Glutamatergic neuron (in vitro differentiated cells): ENCODE measurements at regions not wholly inside any gene's neighbourhood (a gene's known extent, or its start where the extent isn't known, plus 50 kb on each side); places are given as distances from the start of the nearest gene placed in this dataset.
A peak's percentile ranks its signal among the peaks of the same experiment; 100 is the strongest.

Experiments used
- DNase-seq: peaks from one replicate; pipeline ENCODE4 v3.0.0; 2022
- H3K27ac Mint-ChIP-seq: one replicate; pipeline ENCODE4 v1.8.0; 2020; ENCODE audit warnings: mild to moderate bottlenecking, mixed read lengths, inconsistent platforms; ENCODE audit not compliant: unreplicated experiment
- H3K27me3 Mint-ChIP-seq: one replicate; pipeline ENCODE4 v1.8.0; 2020; ENCODE audit warnings: mild to moderate bottlenecking, moderate library complexity, mixed read lengths, inconsistent platforms; ENCODE audit not compliant: unreplicated experiment
- H3K36me3 Mint-ChIP-seq: one replicate; pipeline ENCODE4 v1.8.0; 2020; ENCODE audit warnings: mild to moderate bottlenecking, mixed read lengths, inconsistent platforms; ENCODE audit not compliant: unreplicated experiment
- H3K4me1 Mint-ChIP-seq: one replicate; pipeline ENCODE4 v1.8.0; 2020; ENCODE audit warnings: mild to moderate bottlenecking, low read depth, mixed read lengths, inconsistent platforms; ENCODE audit not compliant: unreplicated experiment
- H3K4me3 Mint-ChIP-seq: one replicate; pipeline ENCODE4 v1.8.0; 2020; ENCODE audit warnings: mild to moderate bottlenecking, mixed read lengths, inconsistent platforms; ENCODE audit not compliant: unreplicated experiment
- H3K9me3 Mint-ChIP-seq: one replicate; pipeline ENCODE4 v1.8.0; 2020; ENCODE audit warnings: mild to moderate bottlenecking, moderate library complexity, mixed read lengths, inconsistent platforms; ENCODE audit not compliant: unreplicated experiment
- CTCF ChIP-seq: fragments of 200-600 bp; sonication (generic); IDR thresholded peaks from one replicate; pipeline ENCODE4 v1.5.0; 2021; ENCODE audit not compliant: partially characterized antibody, unreplicated experiment

DNA sequence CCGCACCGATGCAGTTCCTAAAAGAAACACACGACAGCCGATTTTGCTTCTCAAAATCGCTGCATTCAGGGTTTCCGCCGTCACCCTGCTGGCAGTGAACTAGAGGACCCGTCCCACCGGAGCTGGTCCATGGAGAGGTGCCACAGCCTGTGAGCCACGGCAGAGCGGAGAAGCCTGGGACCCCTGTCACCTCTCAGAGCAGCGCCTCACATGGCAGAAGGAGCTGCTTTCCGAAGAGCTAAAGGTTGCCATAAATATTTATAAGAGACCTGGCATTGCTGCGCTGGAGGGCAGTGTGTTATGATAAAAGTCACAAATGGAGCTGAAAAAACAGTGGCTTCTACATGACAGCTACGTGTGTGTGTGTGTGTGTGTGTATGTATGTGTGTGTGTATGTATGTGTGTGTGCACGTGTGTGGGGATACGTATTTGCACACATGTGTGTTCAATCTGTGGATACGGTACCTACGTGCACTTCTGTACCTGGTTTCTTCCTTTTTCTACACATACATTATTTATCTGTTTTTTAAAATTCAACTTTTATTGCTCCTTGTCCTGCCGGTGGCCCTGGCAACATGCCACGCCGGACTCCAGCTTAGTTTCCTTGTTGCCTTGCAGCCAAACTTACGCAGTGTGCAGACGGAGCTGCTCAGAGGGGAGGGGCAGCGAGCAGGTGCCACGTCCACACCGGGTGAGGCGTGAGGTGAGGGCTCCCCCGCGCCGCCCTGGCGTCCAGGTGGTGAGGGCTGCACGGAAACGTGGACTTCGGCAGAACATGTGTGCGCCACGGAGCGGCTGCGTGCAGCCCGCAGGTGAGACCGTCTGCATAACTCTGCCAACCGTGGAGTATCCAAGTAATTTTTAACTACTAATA lies 115.2 kb upstream of the PITRM1 start:
- Mint-ChIP-seq H3K36me3 (peaks cover 5% of the 10 kb centered on the region), H3K9me3 (peaks cover 4% of the 10 kb centered on the region), H3K27ac (no peak overlapping the region), H3K4me3 (no peak overlapping the region), H3K27me3 (peaks cover 6% of the 10 kb centered on the region), H3K4me1 (no peaks in the 10 kb centered on the region)
- DNase-seq = no peak
- TF ChIP-seq CTCF = peak; percentile 16

DNA sequence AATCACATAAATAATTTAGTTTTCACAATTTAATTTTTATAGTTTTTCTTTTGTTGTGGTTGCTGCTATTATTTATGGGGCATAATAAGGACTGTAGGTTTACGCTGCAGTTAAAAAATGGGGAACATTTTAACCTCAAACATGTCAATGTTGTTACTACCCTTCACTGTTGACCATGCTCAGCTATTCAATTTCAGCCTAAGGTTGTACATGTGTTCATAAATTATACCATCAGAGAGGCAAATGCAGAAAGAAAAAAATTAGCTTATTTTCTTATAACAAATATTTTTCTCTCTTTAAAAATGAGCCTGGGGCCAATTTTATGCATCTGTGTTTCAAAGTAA lies 110.1 kb upstream of the PITRM1 start:
- H3K4me3 Mint-ChIP-seq = no peak overlapping the region
- no peaks in the 10 kb centered on the region for H3K36me3 Mint-ChIP-seq
- peaks cover 3% of the 10 kb centered on the region for H3K9me3 Mint-ChIP-seq
- H3K27me3 Mint-ChIP-seq = no peaks in the 10 kb centered on the region
- TF ChIP-seq CTCF = no peak
- no peaks in the 10 kb centered on the region for H3K4me1 Mint-ChIP-seq
- no peak for DNase-seq
- no peak overlapping the region for H3K27ac Mint-ChIP-seq

DNA sequence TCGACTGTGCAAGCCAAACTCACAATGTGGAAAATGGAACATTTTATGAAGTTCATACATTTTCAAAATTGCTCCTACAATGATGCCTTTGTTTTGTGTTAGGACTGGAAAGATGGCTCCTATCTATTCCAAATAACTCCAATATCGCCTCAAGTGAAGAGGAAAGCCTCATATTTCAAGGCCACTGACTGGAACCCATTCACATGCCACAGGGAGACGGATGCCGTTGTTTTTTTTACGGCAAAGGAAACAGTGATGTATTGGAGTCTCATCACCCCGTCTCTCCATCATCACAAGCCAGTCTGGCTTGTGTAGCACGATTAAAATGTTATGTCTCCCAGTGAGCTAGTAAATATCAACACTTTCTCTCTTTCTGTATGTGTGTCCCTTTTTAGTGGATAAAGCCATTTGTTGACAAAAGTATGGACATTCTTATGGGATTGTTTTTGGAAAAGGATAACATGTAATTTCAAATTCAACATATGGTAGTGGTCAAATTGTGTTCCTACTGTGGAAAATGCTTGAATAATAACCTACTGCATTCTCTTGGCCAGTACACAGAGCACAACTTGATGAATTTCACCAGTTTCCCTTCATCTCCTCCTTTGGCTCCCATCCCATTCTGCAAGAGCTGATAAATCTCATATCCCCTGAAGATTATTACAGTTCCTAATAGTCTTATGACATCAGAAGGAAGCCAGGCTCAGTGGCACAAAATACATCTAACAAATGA lies 109.5 kb upstream of the PITRM1 start:
- H3K4me1 Mint-ChIP-seq = no peaks in the 10 kb centered on the region
- H3K27ac Mint-ChIP-seq = no peak overlapping the region
- H3K36me3 Mint-ChIP-seq = peaks cover 4% of the 10 kb centered on the region
- no peaks in the 10 kb centered on the region for H3K27me3 Mint-ChIP-seq
- no peaks in the 10 kb centered on the region for H3K9me3 Mint-ChIP-seq
- DNase-seq = no peak
- no peak overlapping the region for H3K4me3 Mint-ChIP-seq
- no peak for TF ChIP-seq CTCF

DNA sequence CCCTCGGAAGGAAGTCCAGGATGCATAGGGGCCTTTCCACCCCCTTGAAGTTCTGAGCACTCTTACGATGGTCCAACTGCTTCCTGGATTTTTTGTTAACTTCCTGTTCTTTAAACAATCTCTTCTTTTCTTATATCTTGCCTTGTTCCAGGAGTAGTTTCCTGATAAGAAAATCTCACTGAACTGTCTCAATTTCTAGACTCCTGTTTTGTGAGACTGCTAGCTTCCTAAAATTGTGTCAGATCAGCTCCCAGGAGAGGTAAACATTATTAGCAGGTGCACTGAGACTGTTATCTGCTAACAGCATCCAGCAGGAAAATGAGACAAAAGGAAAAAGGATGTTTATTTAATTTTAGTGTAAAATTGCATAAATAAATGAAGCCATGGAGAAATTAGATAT lies 106.2 kb upstream of the PITRM1 start:
- Mint-ChIP-seq H3K4me3 (no peak overlapping the region), H3K27me3 (peaks cover 6% of the 10 kb centered on the region), H3K36me3 (peaks cover 6% of the 10 kb centered on the region), H3K27ac (no peak overlapping the region), H3K4me1 (no peaks in the 10 kb centered on the region), H3K9me3 (peaks cover 5% of the 10 kb centered on the region)
- TF ChIP-seq CTCF = no peak
- no peak for DNase-seq

DNA sequence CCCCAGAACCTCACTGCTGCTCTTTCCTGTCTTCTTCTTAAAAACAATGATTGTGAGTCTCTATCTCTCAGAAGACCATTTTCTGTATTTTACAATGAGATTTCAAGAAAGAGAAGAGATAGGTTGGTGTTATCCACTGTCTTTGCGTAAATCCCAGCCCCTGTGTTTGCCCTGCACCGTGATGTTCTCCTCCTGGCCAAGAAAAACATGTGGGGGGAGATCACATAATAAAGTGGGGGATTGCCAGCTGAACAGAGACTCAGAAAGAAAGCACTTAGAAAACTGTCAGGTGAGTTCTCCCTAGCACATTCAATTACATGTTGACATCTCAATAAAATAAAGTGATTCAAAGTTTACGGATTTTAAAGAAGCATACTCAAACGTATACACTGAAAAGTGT lies 105.0 kb upstream of the PITRM1 start:
- TF ChIP-seq CTCF = no peak
- Mint-ChIP-seq H3K4me1 (no peaks in the 10 kb centered on the region), H3K4me3 (no peak overlapping the region), H3K9me3 (peaks cover 5% of the 10 kb centered on the region), H3K36me3 (peaks cover 6% of the 10 kb centered on the region), H3K27me3 (peaks cover 8% of the 10 kb centered on the region), H3K27ac (no peak overlapping the region)
- DNase-seq = no peak
